ENCODE measurements at regions not wholly inside any gene's neighbourhood (a gene's known extent, or its start where the extent isn't known, plus 50 kb on each side); places are given as distances from the start of the nearest gene placed in this dataset.

GRCh38 chr1:221564891-221565290 lies 177.0 kb downstream of the DUSP10 start:
- WGBS (ENCODE audit: insufficient coverage): 89% methylated on average over 1 of the region's 2 CpGs
- Histone ChIP-seq H3K4me1 (ENCODE audit: control insufficient read depth, insufficient read depth, low read length) (no peaks in the 10 kb centered on the region), H3K9me3 (ENCODE audit: control insufficient read depth, insufficient read depth, low read length) (no peaks in the 10 kb centered on the region), H3K27me3 (ENCODE audit: control insufficient read depth, insufficient read depth, low read length) (no peaks in the 10 kb centered on the region), H3K36me3 (ENCODE audit: control insufficient read depth, insufficient read depth, low read length) (no peaks in the 10 kb centered on the region), H3K4me3 (ENCODE audit: low read length) (no peak overlapping the region), H3K27ac (ENCODE audit: low read length) (no peak overlapping the region)
- ATAC-seq: no peak
- Mint-ChIP-seq H3K4me3 (no peak overlapping the region), H3K27me3 (ENCODE audit: low read depth in 2 of 2) (peaks cover 5 to 13% of the 10 kb centered on the region in 2 donors), H3K9me3 (no peaks in the 10 kb centered on the region), H3K27ac (no peak overlapping the region), H3K36me3 (no peaks in the 10 kb centered on the region), H3K4me1 (no peaks in the 10 kb centered on the region)
- intact Hi-C loops (cut with micrococcal nuclease): no loop called here
- no peak for TF ChIP-seq CTCF (IDR thresholded peaks at IDR 0.05)
- no peak for DNase-seq

- no peaks in the 10 kb centered on the region for H3K4me1 ChIP-seq (ENCODE audit: control insufficient read depth, insufficient read depth, low read length)
- H3K27me3 Mint-ChIP-seq (ENCODE audit: low read depth in 2 of 2): peaks cover 5 to 12% of the 10 kb centered on the region in 2 donors
- H3K4me3 Mint-ChIP-seq: no peak overlapping the region
- H3K27ac ChIP-seq (ENCODE audit: low read length): no peak overlapping the region
- no peak overlapping the region for H3K4me3 ChIP-seq (ENCODE audit: low read length)
- H3K36me3 Mint-ChIP-seq: no peaks in the 10 kb centered on the region
- ATAC-seq (no peak), DNase-seq (no peak)
- TF ChIP-seq CTCF (IDR thresholded peaks at IDR 0.05): no peak
- H3K27ac Mint-ChIP-seq: no peak overlapping the region
- H3K9me3 Mint-ChIP-seq: no peaks in the 10 kb centered on the region
- H3K27me3 ChIP-seq (ENCODE audit: control insufficient read depth, insufficient read depth, low read length): no peaks in the 10 kb centered on the region
- intact Hi-C loops (cut with micrococcal nuclease): no loop called here
- WGBS (ENCODE audit: insufficient coverage): 84% methylated on average over 5 of the region's 5 CpGs
- no peaks in the 10 kb centered on the region for H3K36me3 ChIP-seq (ENCODE audit: control insufficient read depth, insufficient read depth, low read length)
- H3K9me3 ChIP-seq (ENCODE audit: control insufficient read depth, insufficient read depth, low read length): no peaks in the 10 kb centered on the region
- H3K4me1 Mint-ChIP-seq: no peaks in the 10 kb centered on the region
Observed at GRCh38 chr1:221565711-221566110, 176.2 kb downstream of the DUSP10 start.

GRCh38 chr1:221567859-221568507 lies 173.9 kb downstream of the DUSP10 start:
- no peak for TF ChIP-seq CTCF (IDR thresholded peaks at IDR 0.05)
- intact Hi-C loops (cut with micrococcal nuclease): no loop called here
- Mint-ChIP-seq H3K27me3 (ENCODE audit: low read depth in 2 of 2) (peaks cover 5 to 12% of the 10 kb centered on the region in 2 donors), H3K36me3 (no peaks in the 10 kb centered on the region), H3K9me3 (no peaks in the 10 kb centered on the region), H3K4me3 (no peak overlapping the region), H3K27ac (no peak overlapping the region), H3K4me1 (no peaks in the 10 kb centered on the region)
- no peaks in the 10 kb centered on the region for H3K27me3 ChIP-seq (ENCODE audit: control insufficient read depth, insufficient read depth, low read length)
- WGBS (ENCODE audit: insufficient coverage): 100% methylated on average over 1 of the region's 3 CpGs
- H3K4me1 ChIP-seq (ENCODE audit: control insufficient read depth, insufficient read depth, low read length): no peaks in the 10 kb centered on the region
- ATAC-seq: no peak
- no peak overlapping the region for H3K27ac ChIP-seq (ENCODE audit: low read length)
- H3K9me3 ChIP-seq (ENCODE audit: control insufficient read depth, insufficient read depth, low read length): no peaks in the 10 kb centered on the region
- DNase-seq: no peak
- no peak overlapping the region for H3K4me3 ChIP-seq (ENCODE audit: low read length)
- H3K36me3 ChIP-seq (ENCODE audit: control insufficient read depth, insufficient read depth, low read length): no peaks in the 10 kb centered on the region

- Mint-ChIP-seq H3K4me3 (no peak overlapping the region), H3K9me3 (no peaks in the 10 kb centered on the region), H3K36me3 (no peaks in the 10 kb centered on the region), H3K27me3 (ENCODE audit: low read depth in 2 of 2) (peaks cover 3 to 16% of the 10 kb centered on the region in 2 donors), H3K27ac (no peak overlapping the region), H3K4me1 (no peaks in the 10 kb centered on the region)
- Histone ChIP-seq H3K9me3 (ENCODE audit: control insufficient read depth, insufficient read depth, low read length) (no peaks in the 10 kb centered on the region), H3K27me3 (ENCODE audit: control insufficient read depth, insufficient read depth, low read length) (no peaks in the 10 kb centered on the region), H3K27ac (ENCODE audit: low read length) (no peak overlapping the region), H3K36me3 (ENCODE audit: control insufficient read depth, insufficient read depth, low read length) (no peaks in the 10 kb centered on the region), H3K4me3 (ENCODE audit: low read length) (no peak overlapping the region), H3K4me1 (ENCODE audit: control insufficient read depth, insufficient read depth, low read length) (no peaks in the 10 kb centered on the region)
- DNase-seq: no peak
- TF ChIP-seq CTCF (IDR thresholded peaks at IDR 0.05): no peak
- 91% methylated on average over 5 of the region's 5 CpGs for WGBS (ENCODE audit: insufficient coverage)
- ATAC-seq: no peak
- intact Hi-C loops (cut with micrococcal nuclease): no loop called here
Observed at GRCh38 chr1:221573756-221574155, 168.1 kb downstream of the DUSP10 start.

All from natural killer cell (primary cell).